ENCODE measurements at regions not wholly inside any gene's neighbourhood (a gene's known extent, or its start where the extent isn't known, plus 50 kb on each side); places are given as distances from the start of the nearest gene placed in this dataset.

- no peak for TF ChIP-seq MAX (IDR thresholded peaks at IDR 0.05)
- TF ChIP-seq FOSL1 (IDR thresholded peaks at IDR 0.05; ENCODE audit: low read depth), result no peak
- TF ChIP-seq EZH2 (IDR thresholded peaks at IDR 0.05), result no peak
- TF ChIP-seq CBX3 (IDR thresholded peaks at IDR 0.05; ENCODE audit: low read depth), result no peak
These were observed 181.4 kb downstream of the TMEM182 start (continued) for GRCh38 chr2:102943251-102943650.

DNA sequence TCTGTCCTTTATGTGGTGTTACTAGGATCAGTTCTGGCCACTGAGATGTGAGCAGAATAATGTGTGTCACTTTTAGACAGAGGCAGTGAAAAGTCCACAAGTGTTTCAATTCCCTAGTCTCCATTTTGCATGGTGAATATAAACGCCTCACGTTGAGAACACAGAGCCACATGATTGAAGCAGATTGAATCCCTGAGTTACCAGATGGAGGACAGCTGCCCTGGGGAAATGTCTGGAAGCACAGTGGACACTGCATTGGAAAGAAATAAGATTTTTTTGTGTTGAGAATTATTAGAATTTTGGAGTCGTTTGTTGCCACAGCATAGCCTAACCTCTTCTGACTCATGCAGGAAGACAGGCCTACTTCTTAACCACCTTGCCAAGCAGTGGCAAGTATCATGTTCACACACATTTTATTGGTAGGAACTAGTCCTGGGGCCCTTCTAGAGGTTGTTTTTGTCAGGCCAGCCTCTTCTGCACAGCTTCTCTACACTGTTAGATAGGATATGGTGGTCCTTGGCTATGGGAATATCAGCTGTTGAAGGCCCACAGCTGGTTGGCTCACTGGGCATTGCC, 188.6 kb downstream of the TMEM182 start:
- Histone ChIP-seq H3K9ac (ENCODE audit: low read length) (no peak overlapping the region), H4K20me1 (ENCODE audit: insufficient read depth) (no peaks in the 10 kb centered on the region), H3K9me2 (ENCODE audit: insufficient read depth) (no peaks in the 10 kb centered on the region), H3K36me3 (ENCODE audit: control insufficient read depth in 1 of 2, insufficient read depth in 2 of 2, low read length in 2 of 2) (no peaks in the 10 kb centered on the region), H3K4me2 (ENCODE audit: low read length) (no peak overlapping the region), H3K4me3 (replicated peaks in 1 of 2; ENCODE audit: low read depth in 1 of 2, low read length in 2 of 2) (no peak overlapping the region), H3K9me3 (ENCODE audit: control insufficient read depth in 1 of 2, insufficient read depth in 1 of 2, low read depth in 1 of 2, low read length in 2 of 2) (no peaks in the 10 kb centered on the region), H3K4me1 (ENCODE audit: control insufficient read depth in 1 of 2, insufficient read depth in 2 of 2, low read length in 2 of 2) (no peaks in the 10 kb centered on the region), H3K27ac (ENCODE audit: low read depth, low read length) (no peak overlapping the region), H3K27me3 (ENCODE audit: insufficient read depth, low read length) (no peaks in the 10 kb centered on the region), H3K79me2 (ENCODE audit: insufficient read depth, low read length) (no peaks in the 10 kb centered on the region), H2AFZ (ENCODE audit: low read depth, low read length, poor library complexity, severe bottlenecking) (no peak overlapping the region)
- no peak for ATAC-seq
- ChIA-PET CTCF (no interaction called here), POLR2A (no interaction called here), RAD21 (ENCODE audit: low non-redundant PET in 1 of 2, low total read pairs in 2 of 2, uncharacterized antibody in 2 of 2, unreplicated experiment in 2 of 2) (no interaction called here)
- no peak for TF ChIP-seq EZH2 (IDR thresholded peaks at IDR 0.05)
- TF ChIP-seq TCF7L2 (IDR thresholded peaks at IDR 0.05; ENCODE audit: borderline replicate concordance, extremely low read depth, insufficient read depth, insufficient read length), result no peak
- no peak for TF ChIP-seq EZH2phosphoT487 (IDR thresholded peaks at IDR 0.05; ENCODE audit: borderline replicate concordance)
- no peak for TF ChIP-seq ELF1 (IDR thresholded peaks at IDR 0.05; ENCODE audit: borderline replicate concordance, low read depth)
- TF ChIP-seq POLR2A (IDR thresholded peaks at IDR 0.05; ENCODE audit: borderline replicate concordance, extremely low read depth, insufficient read depth, insufficient read length), result no peak
- no peak for TF ChIP-seq SIN3A (IDR thresholded peaks at IDR 0.05; ENCODE audit: low read depth)
- TF ChIP-seq JUND (IDR thresholded peaks at IDR 0.05), result no peak
- TF ChIP-seq, protein P1, sequence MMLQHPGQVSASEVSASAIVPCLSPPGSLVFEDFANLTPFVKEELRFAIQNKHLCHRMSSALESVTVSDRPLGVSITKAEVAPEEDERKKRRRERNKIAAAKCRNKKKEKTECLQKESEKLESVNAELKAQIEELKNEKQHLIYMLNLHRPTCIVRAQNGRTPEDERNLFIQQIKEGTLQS (IDR thresholded peaks at IDR 0.05), result no peak
- no peak for TF ChIP-seq ZFX (IDR thresholded peaks at IDR 0.05)
- intact Hi-C loops (cut with micrococcal nuclease), result no loop called here
- BruUV-seq (replicated peaks), result no TSS peak
- no peak for DNase-seq (ENCODE audit: low read depth, low spot score)

All from HCT116 (cell line).